LNCaP clone FGC (cell line): ENCODE measurements at regions not wholly inside any gene's neighbourhood (a gene's known extent, or its start where the extent isn't known, plus 50 kb on each side); places are given as distances from the start of the nearest gene placed in this dataset.

Experiments used
- DNase-seq: peaks from one replicate; pipeline ENCODE4 v3.0.0-alpha.2; 2011; ENCODE audit warnings: low read depth
- H3K4me3 ChIP-seq: 2 replicates; pipeline ENCODE4 v1.5.1; 2011; ENCODE audit warnings: mild to moderate bottlenecking, low read depth, low read length, control low read depth
- TF ChIP-seq, protein P1 (sequence below): IDR thresholded peaks from 2 replicates; pipeline ENCODE4 v1.5.1; 2012; ENCODE audit warnings: mild to moderate bottlenecking; ENCODE audit not compliant: control insufficient read depth, insufficient read depth; ENCODE audit errors: extremely low read depth

DNA sequence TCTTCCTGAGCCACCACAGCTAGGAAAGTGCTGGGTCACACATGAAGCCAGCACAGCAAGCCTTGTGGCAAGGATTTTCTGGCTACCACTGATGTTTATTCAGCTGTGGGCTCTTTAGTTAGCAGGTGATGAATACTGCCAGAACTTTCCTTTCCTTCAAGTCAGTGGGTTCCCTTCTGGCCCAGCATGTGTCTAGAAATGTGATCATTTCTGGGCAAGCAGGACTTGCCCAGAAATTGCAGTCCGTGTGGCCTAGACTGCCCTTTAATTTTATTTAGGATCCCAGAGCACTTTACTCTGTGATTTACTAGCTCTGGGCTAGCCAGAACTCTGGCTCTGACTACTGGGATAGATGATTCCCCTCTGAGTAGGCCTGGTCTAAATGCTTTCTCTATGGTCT, 397.5 kb downstream of the ZIC4 start:
- no peak overlapping the region for H3K4me3 ChIP-seq
- DNase-seq = no peak

DNA sequence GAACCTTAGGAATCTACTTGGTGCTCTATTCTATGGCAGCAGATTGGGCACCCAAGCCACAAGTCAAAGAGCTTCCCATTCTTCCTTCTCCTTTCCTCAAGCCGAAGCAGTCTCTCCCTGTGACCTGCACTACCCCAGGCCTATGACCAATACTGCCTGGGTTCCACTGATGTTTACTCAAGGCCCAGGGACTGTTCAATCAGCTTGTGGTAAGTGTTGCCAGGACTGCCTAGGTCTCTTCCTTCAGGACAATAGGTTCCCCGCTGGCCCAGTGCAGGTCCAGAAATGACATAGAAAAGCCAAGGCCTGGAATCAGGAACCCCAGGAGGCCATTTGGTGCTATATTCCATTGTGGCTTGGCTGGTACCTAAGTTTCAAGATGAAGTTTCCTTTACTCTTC, 397.9 kb downstream of the ZIC4 start:
- DNase-seq = no peak
- no peak overlapping the region for H3K4me3 ChIP-seq
- TF ChIP-seq, protein P1, sequence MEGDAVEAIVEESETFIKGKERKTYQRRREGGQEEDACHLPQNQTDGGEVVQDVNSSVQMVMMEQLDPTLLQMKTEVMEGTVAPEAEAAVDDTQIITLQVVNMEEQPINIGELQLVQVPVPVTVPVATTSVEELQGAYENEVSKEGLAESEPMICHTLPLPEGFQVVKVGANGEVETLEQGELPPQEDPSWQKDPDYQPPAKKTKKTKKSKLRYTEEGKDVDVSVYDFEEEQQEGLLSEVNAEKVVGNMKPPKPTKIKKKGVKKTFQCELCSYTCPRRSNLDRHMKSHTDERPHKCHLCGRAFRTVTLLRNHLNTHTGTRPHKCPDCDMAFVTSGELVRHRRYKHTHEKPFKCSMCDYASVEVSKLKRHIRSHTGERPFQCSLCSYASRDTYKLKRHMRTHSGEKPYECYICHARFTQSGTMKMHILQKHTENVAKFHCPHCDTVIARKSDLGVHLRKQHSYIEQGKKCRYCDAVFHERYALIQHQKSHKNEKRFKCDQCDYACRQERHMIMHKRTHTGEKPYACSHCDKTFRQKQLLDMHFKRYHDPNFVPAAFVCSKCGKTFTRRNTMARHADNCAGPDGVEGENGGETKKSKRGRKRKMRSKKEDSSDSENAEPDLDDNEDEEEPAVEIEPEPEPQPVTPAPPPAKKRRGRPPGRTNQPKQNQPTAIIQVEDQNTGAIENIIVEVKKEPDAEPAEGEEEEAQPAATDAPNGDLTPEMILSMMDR = no peak

More for the DNA sequence above, 397.5 kb downstream of the ZIC4 start:
- TF ChIP-seq, protein P1 = no peak

DNA sequence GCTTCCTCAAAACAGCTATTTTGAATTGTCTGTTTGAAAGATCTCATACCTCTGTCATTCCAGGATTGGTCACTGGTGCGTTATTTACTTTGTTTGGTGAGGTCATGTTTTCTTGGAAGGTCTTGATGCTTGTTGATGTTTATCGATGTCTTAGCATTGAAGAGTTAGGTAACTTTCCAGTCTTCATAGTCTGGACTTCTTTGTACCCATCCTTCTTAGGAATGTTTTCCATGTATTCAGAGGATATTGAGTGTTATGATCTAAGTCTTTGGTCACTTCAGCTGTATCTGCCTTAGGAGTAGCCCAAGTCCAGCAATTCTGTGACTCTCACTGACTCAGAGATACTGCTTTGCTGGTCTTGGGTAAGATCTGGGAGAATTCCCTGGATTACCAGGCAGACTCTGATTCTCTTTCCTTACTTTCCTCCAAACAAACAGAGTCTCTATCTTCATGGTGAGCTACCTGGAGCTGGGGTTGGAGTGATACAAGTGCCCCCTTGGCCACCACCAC, 398.6 kb downstream of the ZIC4 start:
- DNase-seq = no peak
- TF ChIP-seq, protein P1 = no peak
- H3K4me3 ChIP-seq = no peak overlapping the region

DNA sequence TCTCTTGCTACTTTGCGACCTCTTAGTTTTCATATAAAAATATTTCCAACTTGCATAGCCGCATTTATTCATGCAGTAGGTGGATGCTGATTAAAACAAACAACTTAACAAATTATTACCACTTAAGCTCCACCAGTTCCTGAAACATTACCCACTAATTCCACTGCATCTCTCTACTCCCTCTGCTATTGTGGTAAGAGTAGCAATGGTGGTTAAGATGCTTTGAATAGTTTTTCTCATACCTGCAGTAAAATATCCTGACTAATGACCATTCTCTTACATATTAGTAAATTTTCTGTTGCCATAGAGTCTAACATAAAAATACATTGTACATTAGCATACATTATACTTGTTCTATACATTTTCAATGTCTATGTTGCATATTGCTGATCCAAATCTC, 397.6 kb upstream of the PLSCR5 start:
- TF ChIP-seq, protein P1 = no peak
- DNase-seq = no peak

DNA sequence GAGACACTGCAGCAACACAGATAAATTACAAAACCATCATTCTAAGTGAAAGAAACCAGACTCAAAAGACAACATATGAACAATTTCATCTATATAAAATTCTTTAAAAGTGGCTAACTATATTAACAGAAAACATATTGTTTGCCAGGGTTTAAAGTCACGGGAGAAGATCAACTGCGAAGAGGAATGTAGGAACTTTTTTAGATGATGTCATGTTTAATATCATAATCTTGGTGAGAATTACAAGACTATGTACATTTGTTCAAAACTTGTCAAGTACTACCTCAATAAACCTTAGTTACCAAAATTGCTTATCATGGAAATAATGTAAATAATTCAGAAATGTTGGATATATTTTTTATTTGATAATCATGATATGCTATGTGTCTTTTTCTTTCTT, 395.1 kb upstream of the PLSCR5 start:
- DNase-seq = no peak
- TF ChIP-seq, protein P1 = no peak
- H3K4me3 ChIP-seq = no peak overlapping the region

More for the DNA sequence above, 397.6 kb upstream of the PLSCR5 start:
- H3K4me3 ChIP-seq = no peak overlapping the region

DNA sequence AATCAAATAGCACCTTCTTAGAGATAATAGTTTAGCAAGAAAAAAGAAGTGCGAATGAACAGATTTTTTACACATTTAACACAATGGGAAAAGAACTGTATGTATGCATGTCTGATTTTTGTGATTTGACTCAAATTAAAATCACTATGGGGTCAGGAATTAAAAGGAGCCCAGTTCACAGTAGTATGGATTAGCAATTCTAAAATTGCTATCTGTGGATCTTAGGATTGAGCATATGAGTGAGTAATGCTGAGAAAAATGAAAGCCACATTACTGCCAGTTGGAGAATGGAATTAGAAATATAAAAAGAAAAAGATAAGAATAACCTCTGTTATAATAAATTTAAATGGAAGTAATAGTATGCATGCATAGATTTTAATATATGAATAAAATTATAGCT, 386.8 kb upstream of the PLSCR5 start:
- no peak overlapping the region for H3K4me3 ChIP-seq
- DNase-seq = no peak
- TF ChIP-seq, protein P1 = no peak

DNA sequence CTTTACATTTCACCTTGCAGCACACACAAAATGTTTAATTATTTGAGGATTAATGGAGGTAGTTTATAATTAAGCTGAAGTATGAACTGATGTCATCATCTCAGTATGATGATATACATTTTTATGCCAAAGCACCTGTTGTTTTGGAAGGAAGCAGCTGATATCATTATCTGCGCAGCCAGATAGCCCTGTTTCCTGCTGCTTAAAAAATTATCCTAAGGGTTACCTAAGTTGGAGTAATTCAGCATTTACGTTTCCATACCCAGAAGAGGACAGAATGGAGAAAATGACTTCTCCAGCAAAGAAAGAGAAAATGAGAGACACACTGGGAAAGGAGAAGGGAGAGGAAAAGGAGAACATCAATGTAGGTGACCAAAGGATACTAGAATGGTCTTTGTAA, 370.3 kb upstream of the PLSCR5 start:
- H3K4me3 ChIP-seq = no peak overlapping the region
- TF ChIP-seq, protein P1 = no peak
- no peak for DNase-seq
